GM03348 (cell line): ENCODE measurements at regions not wholly inside any gene's neighbourhood (a gene's known extent, or its start where the extent isn't known, plus 50 kb on each side); places are given as distances from the start of the nearest gene placed in this dataset.
"Not testable (repeated sequence)": the region's sequence is repeated elsewhere in the genome, so short reads cannot be mapped to it uniquely, and the experiment has no call there.

Experiments used
- DNase-seq: peaks from one replicate; pipeline ENCODE4 v3.0.0; 2012; ENCODE audit warnings: low spot score

GRCh38 chr4:129254126-129254525, 158.2 kb downstream of the C4orf33 start:
- DNase-seq = no peak

- DNase-seq = no peak
Observed at GRCh38 chr4:129254526-129254925, 158.6 kb downstream of the C4orf33 start.

- DNase-seq = no peak
Observed at GRCh38 chr4:129261584-129261983, 165.6 kb downstream of the C4orf33 start.

GRCh38 chr4:129264008-129264657, 168.2 kb downstream of the C4orf33 start:
- DNase-seq = no peak

GRCh38 chr4:129278868-129279267, 182.9 kb downstream of the C4orf33 start:
- no peak for DNase-seq

- no peak for DNase-seq
Observed at GRCh38 chr4:129282293-129282692, 186.3 kb downstream of the C4orf33 start.

DNA sequence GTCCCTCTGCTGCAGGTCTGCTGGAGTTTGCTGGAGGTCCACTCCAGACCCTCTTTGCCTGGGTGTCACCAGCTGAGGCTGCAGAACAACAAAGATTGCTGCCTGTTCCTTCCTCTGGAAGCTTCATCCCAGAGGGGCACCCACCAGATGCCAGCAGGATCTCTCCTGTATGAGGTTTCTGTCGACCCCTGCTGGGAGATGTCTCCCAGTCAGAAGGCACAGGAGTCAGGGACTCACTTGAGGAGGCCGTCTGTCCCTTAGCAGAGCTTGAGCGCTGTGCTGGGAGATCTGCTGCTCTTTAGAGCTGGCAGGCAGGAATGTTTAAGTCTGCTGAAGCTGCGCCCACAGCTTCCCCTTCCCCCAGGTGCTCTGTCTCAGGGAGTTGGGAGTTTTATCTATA, 196.2 kb downstream of the C4orf33 start:
- DNase-seq = not testable (repeated sequence)

DNA sequence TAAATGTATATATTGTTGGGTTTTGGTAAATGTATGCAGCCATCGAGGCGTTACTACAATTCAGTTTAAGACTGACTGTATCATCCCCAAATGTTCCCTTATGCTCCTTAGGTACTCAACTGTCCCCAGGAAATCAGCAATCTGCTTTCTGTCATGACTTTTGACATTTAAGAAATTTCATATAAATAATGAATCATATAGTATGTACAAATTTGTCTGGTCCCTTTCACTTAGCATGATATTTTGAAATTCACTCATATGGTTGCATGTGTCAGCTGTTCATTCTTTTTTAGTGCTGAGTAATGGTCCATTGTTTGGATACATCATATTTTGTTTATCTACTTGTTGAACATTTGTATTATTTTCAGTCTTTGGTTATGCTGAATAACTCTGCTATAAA, 218.8 kb downstream of the C4orf33 start:
- DNase-seq = no peak

GRCh38 chr4:129322920-129323319, 227.0 kb downstream of the C4orf33 start:
- DNase-seq = no peak

DNA sequence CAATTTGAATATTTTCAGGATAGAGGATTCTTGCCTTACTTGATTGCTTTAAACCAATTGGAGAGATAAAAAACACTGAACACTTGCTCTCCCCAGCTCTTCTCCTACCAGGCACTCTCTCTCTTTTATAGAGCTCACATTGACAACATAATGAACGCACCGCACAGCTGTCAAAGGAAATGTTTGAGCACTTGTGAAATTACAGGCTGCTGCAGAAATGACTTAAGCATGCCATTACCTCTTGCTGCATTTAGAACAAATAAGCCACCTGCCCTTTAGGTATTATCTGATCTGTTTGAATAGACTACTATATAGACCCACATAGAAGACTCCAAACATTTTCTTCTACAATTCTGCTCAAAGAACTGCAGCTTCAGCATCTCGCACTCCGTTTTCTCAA, 227.7 kb downstream of the C4orf33 start:
- DNase-seq = no peak

GRCh38 chr4:129326571-129327460, 230.9 kb downstream of the C4orf33 start:
- DNase-seq = no peak

DNA sequence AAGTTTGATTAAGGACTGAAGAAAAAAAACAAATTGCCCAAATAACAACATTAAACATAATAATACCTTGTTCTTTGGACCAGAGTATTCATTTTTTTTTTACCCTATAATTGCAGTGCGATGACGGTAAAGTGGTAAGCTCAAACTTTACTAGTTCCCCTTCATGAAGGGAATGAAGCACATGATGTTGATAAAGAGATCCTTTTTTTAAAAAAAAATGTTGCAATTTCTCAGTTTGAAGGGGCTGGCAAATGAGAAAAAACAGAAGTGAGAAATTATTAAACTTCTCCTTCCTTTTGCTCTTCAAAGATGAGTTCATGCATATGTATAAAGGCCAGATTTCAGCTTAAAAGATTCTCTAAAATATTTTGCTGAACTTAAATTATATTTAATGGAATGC, 231.7 kb downstream of the C4orf33 start:
- no peak for DNase-seq

- no peak for DNase-seq
Observed at GRCh38 chr4:129328162-129328561, 232.2 kb downstream of the C4orf33 start.

GRCh38 chr4:129334136-129334535, 238.2 kb downstream of the C4orf33 start:
- no peak for DNase-seq

- no peak for DNase-seq
Observed at GRCh38 chr4:129335276-129335675, 239.3 kb downstream of the C4orf33 start.

GRCh38 chr4:129335818-129336217, 239.9 kb downstream of the C4orf33 start:
- DNase-seq = no peak

DNA sequence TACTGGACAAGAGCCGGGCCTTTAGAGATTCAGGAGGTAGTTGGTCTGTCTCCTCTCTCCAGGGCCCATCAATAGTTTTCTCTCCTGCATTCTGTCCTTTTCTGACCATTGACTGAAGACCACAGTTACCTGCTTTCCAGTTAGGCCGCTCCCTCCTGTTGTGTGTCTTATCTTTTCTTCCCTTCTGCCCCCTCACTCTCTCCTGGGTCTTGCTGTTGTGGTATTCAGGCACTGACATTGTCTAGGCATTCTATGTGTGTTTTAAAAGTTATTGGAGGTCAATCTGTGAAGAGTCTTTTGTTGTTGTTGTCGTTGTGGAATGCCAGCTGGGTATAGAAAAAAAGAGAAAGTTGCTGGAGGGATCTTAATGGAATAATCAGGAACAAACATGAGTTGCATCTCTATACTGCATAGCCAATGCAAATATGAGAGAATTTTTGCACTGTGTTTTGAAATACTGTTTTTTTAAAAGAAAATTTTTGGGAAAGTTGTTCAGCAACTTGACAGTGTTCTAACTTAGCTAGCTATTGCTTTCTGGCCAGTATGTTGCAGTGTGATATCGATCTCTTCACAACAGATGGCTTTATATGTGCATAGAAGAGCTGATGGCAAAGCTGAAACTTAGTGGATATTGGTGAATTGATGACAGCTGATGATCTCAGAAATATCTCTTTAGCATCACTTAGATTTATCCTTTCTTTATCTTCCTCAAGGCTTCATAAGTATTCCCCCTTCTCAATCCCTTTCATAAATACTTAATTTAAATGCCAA, 240.7 kb downstream of the C4orf33 start:
- DNase-seq = no peak

- DNase-seq = no peak
Observed at GRCh38 chr4:129337228-129337620, 241.3 kb downstream of the C4orf33 start.

GRCh38 chr4:129342819-129343408, 247.0 kb downstream of the C4orf33 start:
- peak; percentile 75 for DNase-seq

GRCh38 chr4:129344058-129344457, 248.1 kb downstream of the C4orf33 start:
- DNase-seq = peak; percentile 30

- no peak for DNase-seq
Observed at GRCh38 chr4:129345609-129346008, 249.7 kb downstream of the C4orf33 start.

DNA sequence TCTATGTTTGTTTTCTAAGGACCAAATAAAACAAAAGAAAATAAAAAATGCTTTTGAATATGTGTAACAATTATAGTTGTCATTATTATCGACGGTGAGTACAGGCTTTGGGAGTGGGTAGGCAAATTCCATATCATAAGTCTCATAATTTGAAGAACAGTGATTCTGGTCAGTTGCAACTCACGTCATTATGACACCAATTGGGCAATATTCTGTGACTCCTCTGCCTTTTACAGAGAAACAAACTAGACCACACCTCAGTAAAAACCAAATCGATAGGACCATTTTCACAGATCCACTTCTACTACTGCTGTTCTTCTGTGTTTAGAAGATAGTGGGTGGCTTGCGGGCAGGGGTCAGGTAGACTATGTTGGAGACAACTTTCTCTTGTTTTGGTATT, 250.1 kb downstream of the C4orf33 start:
- no peak for DNase-seq
